Astrocyte (in vitro differentiated cells and primary cell): ENCODE measurements at regions not wholly inside any gene's neighbourhood (a gene's known extent, or its start where the extent isn't known, plus 50 kb on each side); places are given as distances from the start of the nearest gene placed in this dataset.

ENCODE experiments used
- DNase-seq: peaks from one replicate; pipeline ENCODE4 v3.0.0-alpha.2; 2010; ENCODE audit warnings: low read depth
- FAIRE-seq: peaks from 2 replicates; lab custom pipeline; 2011; peaks lifted over from hg19 to GRCh38; lab: Jason Lieb, UNC
- H2AFZ ChIP-seq: 2 replicates; pipeline ENCODE4 v1.6.0; 2012; ENCODE audit warnings: low read depth, low read length, inconsistent platforms
- H3K27ac ChIP-seq: 2 replicates; pipeline ENCODE4 v1.5.1; 2011; ENCODE audit warnings: low read depth, low read length, inconsistent platforms
- H3K27me3 ChIP-seq: 2 replicates; pipeline ENCODE4 v1.6.0; 2011; ENCODE audit warnings: low read length, inconsistent platforms; ENCODE audit not compliant: insufficient read depth
- H3K36me3 ChIP-seq: 2 replicates; pipeline ENCODE4 v1.5.1; 2011; ENCODE audit warnings: low read length, inconsistent platforms; ENCODE audit not compliant: insufficient read depth
- H3K4me1 ChIP-seq: 2 replicates; pipeline ENCODE4 v1.5.1; 2011; ENCODE audit warnings: low read length, inconsistent platforms; ENCODE audit not compliant: insufficient read depth
- H3K4me2 ChIP-seq: 2 replicates; pipeline ENCODE4 v1.6.0; 2012; ENCODE audit warnings: low read length, inconsistent platforms
- H3K4me3 ChIP-seq: 2 replicates; pipeline ENCODE4 v1.5.1; 2011; ENCODE audit warnings: low read depth, mild to moderate bottlenecking, low read length, inconsistent platforms; ENCODE audit not compliant: insufficient read depth
- H3K79me2 ChIP-seq: 2 replicates; pipeline ENCODE4 v1.6.0; 2012; ENCODE audit warnings: mild to moderate bottlenecking, low read length, inconsistent platforms; ENCODE audit not compliant: insufficient read depth
- H3K9ac ChIP-seq: 2 replicates; pipeline ENCODE4 v1.6.0; 2012; ENCODE audit warnings: mild to moderate bottlenecking, low read length, inconsistent platforms
- H3K9me3 ChIP-seq: 2 replicates; pipeline ENCODE4 v1.5.1; 2012; ENCODE audit warnings: low read depth, mild to moderate bottlenecking, low read length, inconsistent platforms; ENCODE audit not compliant: insufficient read depth
- H4K20me1 ChIP-seq: 2 replicates; pipeline ENCODE4 v1.6.0; 2012; ENCODE audit warnings: low read length, inconsistent platforms; ENCODE audit not compliant: insufficient read depth
- H3K27ac Mint-ChIP-seq: one replicate; pipeline ENCODE4 v1.8.0; 2021; ENCODE audit warnings: mild to moderate bottlenecking, mixed read lengths; ENCODE audit not compliant: unreplicated experiment
- H3K27me3 Mint-ChIP-seq: one replicate; pipeline ENCODE4 v1.8.0; 2021; ENCODE audit warnings: low read depth, mixed read lengths; ENCODE audit not compliant: unreplicated experiment
- H3K36me3 Mint-ChIP-seq: one replicate; pipeline ENCODE4 v1.8.0; 2021; ENCODE audit warnings: low read depth, mixed read lengths; ENCODE audit not compliant: unreplicated experiment
- H3K4me1 Mint-ChIP-seq: one replicate; pipeline ENCODE4 v1.8.0; 2021; ENCODE audit warnings: low read depth, mixed read lengths; ENCODE audit not compliant: unreplicated experiment
- H3K4me3 Mint-ChIP-seq: one replicate; pipeline ENCODE4 v1.8.0; 2021; ENCODE audit warnings: mild to moderate bottlenecking, moderate library complexity, mixed read lengths; ENCODE audit not compliant: unreplicated experiment
- H3K9me3 Mint-ChIP-seq: one replicate; pipeline ENCODE4 v1.8.0; 2021; ENCODE audit warnings: mild to moderate bottlenecking, mixed read lengths; ENCODE audit not compliant: unreplicated experiment
- EZH2 ChIP-seq: IDR thresholded peaks from 2 replicates; pipeline ENCODE4 v1.6.1; 2012; ENCODE audit warnings: mild to moderate bottlenecking, low read length, inconsistent platforms; ENCODE audit not compliant: insufficient read depth
- TF ChIP-seq, protein P1 (sequence below): IDR thresholded peaks from 2 replicates; pipeline ENCODE4 v1.5.1; 2011; ENCODE audit warnings: low read depth, mild to moderate bottlenecking, inconsistent platforms, low read length, moderate library complexity; ENCODE audit not compliant: insufficient read depth

DNA sequence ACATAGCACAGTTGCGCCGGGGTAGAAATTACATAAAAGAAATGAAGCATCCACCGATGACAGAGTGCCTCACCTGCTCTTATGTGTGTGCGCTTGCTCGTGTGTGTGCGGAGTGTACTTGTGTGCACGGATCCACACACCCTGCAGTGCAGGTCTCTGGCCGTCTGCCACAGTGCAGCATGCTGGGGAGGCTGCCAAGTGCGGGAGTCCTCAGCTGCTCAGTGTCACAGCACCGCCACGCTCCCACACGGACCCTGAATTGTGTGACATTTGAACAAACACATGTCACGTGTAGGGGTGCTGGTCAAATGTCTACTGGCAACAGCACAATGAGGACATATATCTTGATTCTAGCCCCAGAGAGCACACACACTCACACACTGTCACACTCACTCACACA, 243.0 kb upstream of the MYOCD start:
- no peaks in the 10 kb centered on the region for H3K4me1 ChIP-seq
- TF ChIP-seq EZH2, result no peak
- TF ChIP-seq, protein P1, sequence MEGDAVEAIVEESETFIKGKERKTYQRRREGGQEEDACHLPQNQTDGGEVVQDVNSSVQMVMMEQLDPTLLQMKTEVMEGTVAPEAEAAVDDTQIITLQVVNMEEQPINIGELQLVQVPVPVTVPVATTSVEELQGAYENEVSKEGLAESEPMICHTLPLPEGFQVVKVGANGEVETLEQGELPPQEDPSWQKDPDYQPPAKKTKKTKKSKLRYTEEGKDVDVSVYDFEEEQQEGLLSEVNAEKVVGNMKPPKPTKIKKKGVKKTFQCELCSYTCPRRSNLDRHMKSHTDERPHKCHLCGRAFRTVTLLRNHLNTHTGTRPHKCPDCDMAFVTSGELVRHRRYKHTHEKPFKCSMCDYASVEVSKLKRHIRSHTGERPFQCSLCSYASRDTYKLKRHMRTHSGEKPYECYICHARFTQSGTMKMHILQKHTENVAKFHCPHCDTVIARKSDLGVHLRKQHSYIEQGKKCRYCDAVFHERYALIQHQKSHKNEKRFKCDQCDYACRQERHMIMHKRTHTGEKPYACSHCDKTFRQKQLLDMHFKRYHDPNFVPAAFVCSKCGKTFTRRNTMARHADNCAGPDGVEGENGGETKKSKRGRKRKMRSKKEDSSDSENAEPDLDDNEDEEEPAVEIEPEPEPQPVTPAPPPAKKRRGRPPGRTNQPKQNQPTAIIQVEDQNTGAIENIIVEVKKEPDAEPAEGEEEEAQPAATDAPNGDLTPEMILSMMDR, result no peak
- H2AFZ ChIP-seq, result no peak overlapping the region
- no peaks in the 10 kb centered on the region for H3K79me2 ChIP-seq
- H3K27me3 Mint-ChIP-seq, result peaks cover 5% of the 10 kb centered on the region
- no peaks in the 10 kb centered on the region for H3K36me3 ChIP-seq
- H3K27ac ChIP-seq, result no peak overlapping the region
- DNase-seq (no peak), FAIRE-seq (no peak)
- no peak overlapping the region for H3K4me2 ChIP-seq
- H3K36me3 Mint-ChIP-seq, result no peaks in the 10 kb centered on the region
- H3K9ac ChIP-seq, result no peak overlapping the region
- H3K9me3 Mint-ChIP-seq, result peaks cover 2% of the 10 kb centered on the region
- H3K27me3 ChIP-seq, result no peaks in the 10 kb centered on the region
- no peaks in the 10 kb centered on the region for H3K4me1 Mint-ChIP-seq
- no peak overlapping the region for H3K27ac Mint-ChIP-seq
- H3K9me3 ChIP-seq, result no peaks in the 10 kb centered on the region
- no peak overlapping the region for H3K4me3 ChIP-seq
- H3K4me3 Mint-ChIP-seq, result no peak overlapping the region
- no peaks in the 10 kb centered on the region for H4K20me1 ChIP-seq

DNA sequence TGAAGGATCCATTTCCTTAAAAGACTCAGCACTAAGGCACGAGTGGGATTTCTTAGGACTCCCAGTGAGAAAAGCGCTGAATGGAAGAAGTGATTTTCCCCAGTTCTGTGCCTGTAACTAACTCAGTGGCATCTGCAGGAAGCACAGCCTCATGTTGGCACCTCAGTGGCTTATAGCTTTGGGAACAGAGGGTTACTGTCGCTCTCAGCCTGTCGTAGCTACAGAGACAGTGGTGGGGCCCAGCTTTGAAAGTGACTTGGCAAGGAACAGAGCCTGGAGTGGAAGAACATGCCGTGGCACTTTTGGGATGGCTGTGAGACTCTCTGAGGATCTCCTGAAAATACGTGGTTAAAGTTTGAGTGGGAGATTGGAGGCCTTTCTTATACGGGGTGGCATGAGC, 242.4 kb upstream of the MYOCD start:
- Histone ChIP-seq H2AFZ (no peak overlapping the region), H3K9me3 (no peaks in the 10 kb centered on the region), H3K9ac (no peak overlapping the region), H3K4me1 (no peaks in the 10 kb centered on the region), H3K4me2 (no peak overlapping the region), H3K36me3 (no peaks in the 10 kb centered on the region), H3K79me2 (no peaks in the 10 kb centered on the region), H4K20me1 (no peaks in the 10 kb centered on the region), H3K4me3 (no peak overlapping the region), H3K27me3 (no peaks in the 10 kb centered on the region), H3K27ac (no peak overlapping the region)
- Mint-ChIP-seq H3K36me3 (no peaks in the 10 kb centered on the region), H3K27me3 (peaks cover 5% of the 10 kb centered on the region), H3K4me1 (no peaks in the 10 kb centered on the region), H3K4me3 (no peak overlapping the region), H3K27ac (no peak overlapping the region), H3K9me3 (peaks cover 2% of the 10 kb centered on the region)
- DNase-seq (no peak), FAIRE-seq (no peak)
- TF ChIP-seq EZH2, result no peak

DNA sequence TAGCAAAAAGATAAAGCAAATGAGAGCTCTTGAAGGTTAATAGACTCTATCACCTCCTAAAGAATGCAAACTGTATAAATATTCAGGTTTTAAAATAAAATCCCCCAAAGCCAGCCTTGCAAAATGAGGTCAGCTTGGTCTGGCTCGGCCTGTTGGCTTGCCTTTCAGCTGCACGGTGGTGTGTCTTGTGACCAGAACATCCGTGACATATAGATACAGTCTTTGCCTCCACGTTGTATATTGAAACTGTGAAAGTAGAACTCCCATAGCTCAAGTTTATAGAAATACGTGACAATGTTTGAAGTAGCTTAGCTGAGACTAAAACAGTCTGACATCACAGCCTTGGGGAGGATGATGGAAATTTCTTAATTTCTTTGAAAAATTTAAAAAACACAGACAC, 236.6 kb upstream of the MYOCD start:
- peaks cover 1% of the 10 kb centered on the region for H3K9me3 Mint-ChIP-seq
- H3K36me3 Mint-ChIP-seq, result no peaks in the 10 kb centered on the region
- Histone ChIP-seq H3K9me3 (no peaks in the 10 kb centered on the region), H4K20me1 (no peaks in the 10 kb centered on the region), H3K27me3 (no peaks in the 10 kb centered on the region), H3K36me3 (no peaks in the 10 kb centered on the region), H3K79me2 (no peaks in the 10 kb centered on the region), H2AFZ (no peak overlapping the region), H3K4me3 (no peak overlapping the region), H3K4me2 (no peak overlapping the region), H3K9ac (no peak overlapping the region), H3K4me1 (no peaks in the 10 kb centered on the region), H3K27ac (no peak overlapping the region)
- FAIRE-seq (no peak), DNase-seq (no peak)
- H3K4me1 Mint-ChIP-seq, result no peaks in the 10 kb centered on the region
- H3K27me3 Mint-ChIP-seq, result peaks cover 5% of the 10 kb centered on the region
- H3K27ac Mint-ChIP-seq, result no peak overlapping the region
- H3K4me3 Mint-ChIP-seq, result no peak overlapping the region
- TF ChIP-seq, protein P1, result no peak
- no peak for TF ChIP-seq EZH2
